GF-D8 (cell line): ENCODE measurements at regions not wholly inside any gene's neighbourhood (a gene's known extent, or its start where the extent isn't known, plus 50 kb on each side); places are given as distances from the start of the nearest gene placed in this dataset.
A peak's percentile ranks its signal among the peaks of the same experiment; 100 is the strongest.

ENCODE experiments used
- DNase-seq: peaks from one replicate; lab custom pipeline; 2025; lab: John Stamatoyannopoulos, UW

DNA sequence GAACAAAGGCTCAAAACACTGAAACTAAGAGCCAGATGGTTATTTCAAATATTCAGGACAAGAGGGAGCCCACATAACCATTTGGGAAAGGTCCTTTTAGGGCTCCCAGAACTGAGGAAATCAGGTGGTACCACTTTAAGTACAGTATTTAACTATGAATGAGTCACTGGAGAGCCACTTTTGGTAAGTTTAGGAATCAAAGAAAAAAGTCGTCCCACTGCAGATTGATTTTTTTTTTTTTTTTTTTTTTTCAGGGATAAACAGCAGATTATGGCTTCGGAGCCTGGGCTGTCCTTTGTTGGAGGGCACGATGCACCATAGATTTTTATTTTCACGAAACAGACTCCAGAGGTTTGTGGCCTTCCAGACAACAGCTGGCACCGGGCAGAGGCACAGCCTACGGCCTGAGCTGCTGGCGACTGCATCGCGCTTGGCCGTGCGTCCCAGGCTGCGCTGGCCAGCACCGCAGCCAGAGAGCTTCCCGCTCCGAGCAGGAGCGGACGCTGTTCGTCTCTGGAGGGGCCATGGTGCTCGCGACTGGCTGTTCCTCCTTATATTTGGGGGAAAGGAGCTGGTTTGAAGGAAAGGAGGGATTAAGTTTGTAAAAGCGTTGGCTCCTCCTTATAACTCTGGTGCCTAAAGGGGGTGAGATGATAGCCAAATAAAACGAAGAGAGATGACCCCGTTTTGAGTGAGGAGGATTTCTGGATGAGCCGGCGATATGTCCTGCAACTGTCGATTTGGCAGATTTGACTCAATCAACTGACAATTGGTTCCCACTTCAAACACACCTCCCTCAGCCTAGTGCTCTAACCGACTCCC lies 152.9 kb upstream of the GOLIM4 start:
- no peak for DNase-seq

DNA sequence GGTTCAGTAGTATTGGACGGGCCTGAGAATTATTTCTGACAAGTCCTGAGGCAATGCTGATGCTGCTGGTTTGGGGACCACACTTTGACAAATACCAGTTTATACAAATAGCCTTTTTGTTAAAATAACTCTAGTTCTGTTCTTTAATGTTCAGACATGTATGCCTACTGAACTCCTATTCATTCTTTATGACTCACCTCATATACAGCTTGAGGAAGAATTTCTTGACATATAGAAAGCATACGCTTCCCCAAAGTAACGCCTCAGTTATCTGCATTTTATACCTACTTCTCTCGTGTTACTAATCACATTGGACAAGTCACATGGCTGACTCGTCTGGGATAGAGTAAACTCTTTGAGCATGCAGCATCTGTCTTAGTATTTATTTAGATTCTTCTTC lies 145.4 kb upstream of the GOLIM4 start:
- DNase-seq: no peak

DNA sequence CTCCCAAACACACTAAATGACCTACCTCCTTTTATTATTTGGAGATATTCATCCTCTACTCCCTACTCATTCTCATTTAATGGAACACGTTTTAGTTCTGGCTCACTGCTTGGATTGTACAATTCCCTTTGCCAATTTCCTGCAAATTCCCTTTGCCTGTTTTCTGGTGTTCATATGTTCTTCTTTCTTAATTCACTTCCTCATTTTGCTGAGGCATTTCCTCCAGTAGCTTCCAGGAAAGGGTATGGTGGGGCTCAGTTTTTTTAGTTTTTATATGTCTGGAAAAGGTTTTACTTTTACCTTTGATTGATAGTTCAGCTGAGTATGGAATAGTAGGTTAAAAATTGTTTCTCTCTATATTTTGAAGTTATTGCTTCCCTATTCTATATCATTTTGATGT lies 143.6 kb upstream of the GOLIM4 start:
- no peak for DNase-seq

DNA sequence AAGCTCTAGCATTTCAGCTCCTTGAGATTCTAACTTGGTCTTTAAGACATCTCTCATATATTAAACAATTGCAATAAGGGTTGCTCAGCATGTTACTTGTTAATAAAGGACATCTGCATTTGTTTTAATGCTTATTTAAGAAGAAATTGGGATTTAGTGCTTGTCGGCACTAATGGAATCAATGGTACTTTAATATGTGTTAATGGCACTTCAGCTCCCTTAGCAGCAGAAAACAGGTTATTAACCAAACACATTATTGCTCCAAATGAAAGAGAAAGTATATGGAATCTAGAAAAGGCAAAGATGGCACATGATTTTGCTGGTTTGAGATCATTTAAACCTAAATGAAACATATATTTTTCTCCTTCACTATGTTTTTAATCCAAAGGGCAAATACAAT lies 137.3 kb upstream of the GOLIM4 start:
- DNase-seq: no peak

DNA sequence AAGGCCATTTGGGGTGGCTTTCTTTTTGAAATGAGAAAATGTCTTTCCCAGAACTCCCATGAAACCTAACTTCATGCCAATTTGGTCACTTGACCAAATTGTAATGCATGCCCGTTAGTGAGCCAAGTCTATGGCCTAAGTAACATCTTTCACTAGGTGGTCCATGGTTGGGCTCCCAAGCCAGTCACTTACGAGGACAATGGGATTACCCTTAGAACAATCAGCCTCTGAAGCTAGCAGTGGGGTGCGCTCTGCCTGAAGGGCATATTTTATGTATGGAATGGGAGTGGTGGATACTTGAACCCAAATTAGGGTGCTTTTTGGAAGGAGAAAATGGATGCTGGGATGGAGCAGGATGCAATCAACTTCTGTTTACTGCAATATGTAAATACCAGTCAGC lies 127.4 kb upstream of the GOLIM4 start:
- DNase-seq: no peak

DNA sequence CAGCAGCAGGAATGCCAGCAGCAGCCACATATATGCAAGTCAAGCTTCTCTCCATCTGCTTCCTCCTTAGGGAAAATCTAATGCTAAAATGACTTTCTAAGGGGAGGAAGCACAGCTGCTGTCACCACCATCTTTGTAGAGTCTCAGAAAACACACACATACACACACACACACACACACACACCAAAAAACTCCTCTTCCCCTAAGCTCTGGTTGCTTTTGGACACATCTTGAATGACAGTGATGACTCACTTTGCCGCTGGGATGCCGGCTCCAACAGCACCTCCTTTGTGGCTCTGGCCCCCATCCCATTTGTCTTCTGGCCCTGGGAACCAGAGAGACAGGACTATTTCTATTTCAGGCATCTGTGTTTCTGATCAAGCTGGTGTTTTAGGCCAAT lies 124.8 kb upstream of the GOLIM4 start:
- DNase-seq: no peak

DNA sequence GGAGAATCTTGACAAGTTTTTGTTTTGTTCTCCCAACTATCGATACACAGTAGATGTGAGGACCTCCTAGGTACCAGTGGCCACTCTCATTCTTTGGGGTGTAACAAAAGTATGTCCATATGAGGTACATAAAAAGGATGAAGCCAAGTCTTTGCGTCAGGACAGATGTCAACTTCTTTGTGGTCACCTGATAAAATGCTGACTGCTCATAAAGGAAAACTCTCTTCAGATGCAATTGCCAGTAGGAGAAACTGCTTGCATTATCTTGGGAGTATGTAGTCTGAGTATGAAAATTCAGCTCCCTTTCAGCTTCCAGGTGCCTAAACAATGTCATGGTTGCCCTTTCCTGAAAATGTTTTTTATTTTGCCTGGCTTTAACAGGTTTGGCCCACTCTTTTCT lies 123.8 kb upstream of the GOLIM4 start:
- no peak for DNase-seq

DNA sequence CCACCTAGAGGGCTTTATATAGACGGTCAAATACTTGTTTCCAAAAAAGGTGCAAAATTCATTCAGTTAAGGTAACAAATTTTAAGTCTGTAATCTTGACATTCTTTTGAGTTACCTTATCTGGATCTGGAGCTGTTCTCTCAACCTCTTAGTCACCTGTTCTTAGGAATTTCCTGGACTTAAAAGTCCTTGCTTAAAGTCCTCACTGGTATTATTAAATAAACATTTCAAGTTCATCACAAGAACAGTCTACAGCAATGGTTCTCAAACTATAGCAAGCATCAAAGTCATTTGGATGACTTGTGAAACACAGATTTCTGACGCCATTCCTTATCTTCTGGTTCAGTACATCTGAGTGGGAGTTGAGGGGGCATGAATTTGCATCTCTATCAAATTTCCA lies 122.9 kb upstream of the GOLIM4 start:
- DNase-seq: no peak

DNA sequence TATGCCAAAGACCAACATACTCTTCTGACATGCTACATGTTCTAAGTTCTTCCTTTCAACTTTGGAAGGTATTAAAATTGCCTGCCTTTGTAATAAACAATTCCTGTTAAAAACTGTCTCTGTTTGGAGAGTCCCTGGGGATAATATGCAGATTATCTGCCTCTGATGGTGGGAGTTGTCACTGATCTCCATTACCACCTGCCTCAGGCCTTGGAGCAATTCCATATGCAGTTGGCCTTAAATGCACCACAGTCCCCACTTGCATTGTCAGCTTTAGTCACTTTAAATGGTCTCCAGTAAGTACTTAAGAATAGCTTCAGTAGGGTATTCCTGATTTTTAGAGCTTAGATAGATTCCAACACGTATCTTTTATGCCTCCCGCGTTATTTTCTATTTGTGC lies 121.1 kb upstream of the GOLIM4 start:
- DNase-seq: no peak

DNA sequence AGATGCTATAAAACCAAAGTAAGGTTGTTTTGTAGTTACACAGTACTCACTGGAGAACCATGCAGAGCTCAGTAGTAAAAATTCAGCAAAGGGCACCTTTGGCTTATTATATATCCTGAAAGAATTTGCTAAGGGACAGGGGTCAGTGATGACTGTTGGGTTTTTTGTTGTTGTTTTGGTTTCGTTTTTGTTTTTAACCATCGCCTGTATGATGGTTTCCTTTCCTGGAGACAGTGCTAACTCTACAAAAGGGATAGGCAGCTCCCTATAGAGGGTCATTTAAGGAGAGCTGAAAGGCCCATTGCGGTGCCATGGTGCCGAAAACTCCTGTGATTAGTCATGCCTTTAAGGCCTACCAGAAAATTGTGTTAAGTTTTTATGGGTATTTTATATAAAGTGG lies 118.2 kb upstream of the GOLIM4 start:
- DNase-seq: no peak

DNA sequence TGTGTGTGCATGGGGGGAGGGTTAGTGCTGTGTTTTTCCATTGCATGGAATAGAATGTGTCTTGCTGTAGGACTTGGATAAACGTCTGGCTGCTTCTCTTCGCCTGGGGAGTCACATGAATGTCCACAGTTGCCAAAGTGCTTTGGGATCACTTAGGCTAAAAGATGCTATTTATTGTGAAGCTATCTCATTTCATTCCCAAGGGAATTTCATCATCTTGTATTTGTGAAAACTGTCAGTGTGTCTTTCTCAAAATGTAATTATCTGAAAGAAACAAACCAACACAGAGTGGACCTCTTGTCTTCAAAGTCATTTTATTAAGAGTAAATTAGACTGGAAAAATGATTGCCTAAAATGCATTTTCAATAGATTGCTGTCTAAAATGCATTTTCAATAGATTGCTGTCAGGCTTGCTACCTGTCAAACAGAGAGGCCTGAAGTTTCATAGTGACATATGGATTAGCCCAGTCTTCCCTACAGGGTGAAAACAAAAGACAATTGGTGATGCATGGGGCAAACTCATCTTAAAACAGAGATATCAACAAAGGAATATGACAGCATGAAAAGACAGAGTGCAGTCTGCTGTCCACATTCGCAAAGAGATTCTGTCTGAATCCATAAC lies 117.1 kb upstream of the GOLIM4 start:
- no peak for DNase-seq

DNA sequence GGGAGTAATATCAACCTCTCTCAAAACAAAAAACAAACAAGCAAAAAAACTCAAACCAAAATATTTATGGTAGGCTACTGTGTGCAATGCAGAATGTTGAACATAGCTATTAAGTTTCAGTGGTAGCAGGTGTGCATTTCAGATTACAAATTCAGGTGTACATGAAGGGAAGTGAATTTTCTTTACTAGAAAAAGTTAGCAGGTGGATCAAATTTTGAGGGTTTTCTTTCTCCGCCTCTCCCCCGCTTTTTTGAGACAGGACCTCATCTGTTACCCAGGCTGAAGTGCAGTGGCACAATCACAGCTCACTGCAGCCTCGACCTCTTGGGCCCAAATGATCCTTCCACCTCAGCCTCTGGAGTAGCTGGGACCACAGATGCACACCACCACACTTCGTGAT lies 109.7 kb upstream of the GOLIM4 start:
- no peak for DNase-seq

DNA sequence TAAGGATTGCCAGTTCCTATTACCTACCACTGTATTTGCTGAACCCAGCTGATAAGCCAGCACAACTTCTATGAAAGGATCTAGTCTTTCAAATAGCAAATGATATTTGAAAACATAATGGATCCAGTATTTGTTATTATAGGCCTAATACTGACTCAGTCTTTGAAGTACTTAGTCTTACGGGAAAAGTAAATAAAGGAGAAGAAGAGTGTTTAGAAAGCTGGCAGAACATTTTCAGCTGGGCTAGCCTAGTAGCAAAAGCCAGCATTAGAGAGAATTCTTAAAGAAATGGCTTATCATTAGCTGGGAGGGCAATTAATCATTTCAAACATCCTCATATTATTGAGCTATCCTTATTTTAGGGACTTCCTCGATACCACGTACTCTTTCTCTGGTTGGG lies 101.4 kb upstream of the GOLIM4 start:
- DNase-seq: no peak

DNA sequence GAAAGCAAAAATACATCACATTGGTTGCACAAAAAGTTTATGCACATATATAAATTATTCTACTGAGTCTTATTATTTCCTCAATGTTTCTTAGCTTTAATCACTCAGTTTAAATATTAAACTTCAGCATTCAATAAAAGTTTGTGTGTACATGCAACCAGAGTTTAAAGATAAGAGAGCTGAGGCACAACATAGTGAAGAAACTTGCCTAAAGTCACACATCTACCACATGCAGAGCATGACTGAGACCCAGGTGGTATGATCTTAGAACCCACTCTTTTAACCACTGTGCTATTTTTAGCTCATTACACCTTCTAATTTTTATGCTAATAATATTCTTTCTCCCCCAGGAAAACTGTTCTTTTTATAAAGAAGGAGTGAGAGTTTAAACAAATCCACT lies 96.1 kb upstream of the GOLIM4 start:
- DNase-seq: no peak

DNA sequence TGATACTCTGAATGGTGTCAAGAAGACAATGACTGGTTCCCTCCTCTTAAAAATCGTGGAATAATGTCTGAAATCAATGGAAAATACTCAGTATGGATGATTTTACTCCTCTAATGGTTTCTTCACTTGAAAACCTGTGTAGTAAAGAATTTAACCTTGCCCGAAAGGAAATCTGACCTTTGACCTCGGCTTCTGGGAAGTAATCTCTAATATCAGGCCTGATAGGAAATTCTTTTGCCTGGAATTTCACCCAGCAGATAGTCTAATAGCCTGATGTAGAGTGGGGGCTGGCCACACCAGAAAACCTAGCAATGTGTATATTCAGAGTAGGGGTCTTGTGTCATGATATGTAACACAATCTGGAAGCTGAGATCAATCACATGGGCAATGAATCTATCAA lies 91.5 kb upstream of the GOLIM4 start:
- DNase-seq: no peak

DNA sequence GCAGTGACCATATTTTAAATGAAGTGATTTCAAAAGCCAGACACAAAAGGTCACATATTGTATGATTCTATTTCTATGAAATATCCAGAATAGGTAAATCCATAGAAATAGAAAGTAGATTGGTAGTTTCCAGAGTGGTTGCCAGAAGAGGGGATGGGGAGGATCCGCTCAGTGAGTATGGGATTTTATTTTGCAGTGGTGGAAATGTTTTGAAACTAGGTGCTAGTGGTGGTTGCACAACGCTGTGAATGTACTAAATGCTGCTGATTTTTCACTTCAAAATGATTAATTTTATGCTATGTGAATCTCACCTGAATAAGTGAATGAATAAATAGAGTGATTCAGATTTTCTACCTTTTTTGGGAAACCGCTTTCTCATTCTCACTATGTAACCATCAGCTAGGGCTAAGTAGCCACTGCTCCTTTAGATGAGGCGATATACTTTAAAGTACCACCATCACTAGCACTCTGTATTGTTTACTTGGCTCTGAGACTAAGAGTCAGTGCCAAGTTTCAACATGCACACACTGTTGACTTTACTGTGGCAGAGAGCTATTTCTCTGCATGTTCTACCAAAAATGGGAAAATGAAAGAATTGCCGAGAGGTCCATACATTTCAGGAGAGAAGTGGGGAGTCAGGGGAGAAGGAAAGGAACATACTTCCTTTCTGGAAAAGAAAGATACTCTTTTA lies 90.7 kb upstream of the GOLIM4 start:
- DNase-seq: no peak

DNA sequence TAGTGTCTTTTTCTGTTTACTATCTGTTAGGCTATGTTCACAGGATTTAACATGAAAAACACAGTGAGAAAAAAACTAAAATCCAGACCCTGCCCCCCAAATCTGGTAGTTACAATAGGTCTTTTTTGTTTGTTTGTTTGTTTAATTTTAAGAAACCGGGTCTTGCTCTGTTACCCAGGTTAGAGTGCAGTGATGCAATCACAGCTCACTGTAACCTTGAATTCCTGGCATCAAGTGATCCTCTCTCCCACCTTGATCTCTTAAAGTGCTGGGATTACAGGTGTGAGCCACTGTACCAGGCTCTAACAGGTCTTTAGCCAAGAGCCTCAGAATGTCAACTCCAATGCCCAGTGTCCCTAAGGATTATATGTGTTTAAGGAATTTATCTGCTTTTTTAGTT lies 88.0 kb upstream of the GOLIM4 start:
- no peak for DNase-seq

DNA sequence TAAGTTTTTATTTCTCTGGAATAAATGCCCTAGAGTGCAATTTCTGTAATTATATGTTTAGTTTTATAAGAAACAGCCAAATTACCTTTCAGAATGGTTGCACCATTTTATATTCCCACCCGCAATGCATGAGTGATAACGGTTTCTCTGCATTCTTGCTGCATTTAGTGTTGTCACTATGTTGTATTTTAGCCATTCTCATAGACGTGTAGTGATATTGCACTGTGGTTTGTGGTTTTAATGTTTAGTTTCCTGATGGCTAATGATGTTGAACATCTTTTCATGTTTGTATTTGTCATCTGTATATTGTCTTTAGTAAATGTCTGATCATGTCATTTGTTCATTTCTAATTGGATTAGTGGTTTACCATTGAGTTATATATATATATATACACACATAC lies 73.0 kb upstream of the GOLIM4 start:
- no peak for DNase-seq

DNA sequence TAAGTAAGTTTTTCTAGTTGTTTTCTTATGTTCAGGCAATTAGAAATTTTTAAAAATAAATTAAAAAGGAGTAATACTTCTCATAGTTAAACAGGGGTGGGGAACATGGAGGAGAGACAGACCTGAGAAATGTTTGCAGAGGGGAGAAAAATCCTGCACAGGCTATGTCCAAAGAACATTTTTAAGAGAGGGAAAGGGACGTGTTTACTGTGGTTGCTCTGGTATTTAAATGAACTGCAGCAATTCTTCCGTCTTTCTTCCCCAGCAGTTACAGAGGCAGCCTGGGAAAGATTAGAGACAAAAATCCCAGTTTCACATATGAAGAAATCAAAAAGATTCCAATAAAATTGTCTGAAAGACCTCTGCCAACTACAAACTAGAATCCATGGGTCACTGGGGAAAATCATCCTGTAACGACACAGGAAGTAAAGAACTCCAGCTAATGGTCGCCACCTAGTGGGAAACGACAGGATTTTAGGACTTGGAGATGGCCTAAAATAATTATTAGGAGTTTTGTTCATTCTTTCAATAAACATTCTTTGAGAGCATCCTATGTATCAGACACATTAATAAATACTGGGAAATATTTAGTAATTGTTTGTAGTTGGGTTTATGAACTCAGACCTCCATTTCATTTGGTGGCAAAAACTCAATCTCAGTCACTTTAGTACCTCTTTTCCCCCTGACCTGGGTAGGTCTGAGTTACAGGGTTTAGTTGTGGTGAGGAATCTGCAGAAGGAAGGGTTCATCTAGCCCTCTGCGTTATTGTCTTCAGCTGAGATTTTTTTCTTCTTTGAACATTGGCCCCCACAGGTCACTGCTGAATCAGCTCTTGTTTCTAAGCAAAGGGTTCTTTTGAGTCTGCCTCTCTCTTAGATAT lies 69.9 kb upstream of the GOLIM4 start:
- DNase-seq: peak; percentile 37

DNA sequence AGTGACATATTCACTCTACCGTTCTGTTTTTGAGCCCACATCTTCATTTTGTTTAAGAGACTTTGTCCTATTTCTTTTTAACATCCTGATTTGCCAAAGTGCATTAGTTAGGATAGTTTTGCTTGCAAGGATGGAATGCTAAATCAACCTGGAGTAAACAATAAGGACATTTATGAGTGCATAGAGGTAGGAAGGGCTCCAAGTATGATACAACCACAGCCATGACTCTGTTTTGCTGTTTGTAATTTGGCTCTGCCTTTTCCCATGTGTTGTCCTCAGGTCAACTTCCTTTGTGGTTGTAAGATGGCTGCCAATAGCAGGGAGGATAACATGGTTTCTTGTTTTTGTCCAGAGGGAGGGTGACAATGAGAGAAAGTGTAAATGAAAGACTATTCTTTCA lies 66.4 kb upstream of the GOLIM4 start:
- DNase-seq: no peak

DNA sequence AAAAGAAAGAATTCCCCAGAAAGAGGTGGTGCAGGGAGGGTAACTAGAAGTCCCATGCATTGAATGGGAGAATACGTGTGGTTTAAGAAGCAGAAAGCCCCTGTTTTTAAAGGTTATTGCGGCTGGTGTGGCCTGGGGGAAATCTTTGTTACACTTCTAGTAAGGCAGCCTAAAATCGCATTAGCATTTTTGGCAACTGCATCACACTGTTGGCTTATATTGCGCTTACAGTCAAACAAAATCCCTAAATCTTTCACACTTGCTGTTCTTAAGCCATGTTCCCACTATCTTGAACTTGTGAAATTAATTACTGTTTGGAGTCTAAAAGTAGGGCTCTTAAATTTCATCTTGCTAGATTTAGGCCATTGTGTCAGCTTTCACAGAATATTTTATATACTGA lies 66.0 kb upstream of the GOLIM4 start:
- DNase-seq: no peak

DNA sequence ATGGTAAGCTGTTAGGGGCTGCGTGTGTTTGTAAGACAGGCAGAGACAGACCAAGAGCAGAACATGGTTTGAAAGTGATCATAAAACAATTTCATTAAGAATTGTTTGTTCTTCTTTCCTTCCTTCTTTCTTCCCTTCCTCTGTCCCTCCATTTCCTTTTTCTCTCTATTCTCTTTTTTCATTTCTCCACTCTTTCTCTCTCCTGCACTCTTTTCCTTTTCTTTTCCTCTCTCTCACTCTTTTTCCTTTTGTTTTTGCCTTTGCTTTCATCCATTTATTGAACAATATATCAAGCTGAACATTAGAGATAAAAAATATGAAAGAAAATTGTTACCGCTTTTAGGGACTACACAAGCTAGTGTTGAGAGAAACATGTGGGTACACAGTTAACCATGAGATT lies 62.2 kb upstream of the GOLIM4 start:
- DNase-seq: no peak
